Mucosa of descending colon (tissue), 3 donors: ENCODE measurements at regions not wholly inside any gene's neighbourhood (a gene's known extent, or its start where the extent isn't known, plus 50 kb on each side); places are given as distances from the start of the nearest gene placed in this dataset.

Experiments
- ATAC-seq: fragments of 200-7000 bp; cut with Tn5 transposase; one replicate; pipeline ENCODE4 v1.9.1; 2020; ENCODE audit warnings: mild to moderate bottlenecking, moderate library complexity
- DNase-seq, 3 donors: peaks; one replicate each; pipeline ENCODE4 v3.0.0-alpha.2; 2020
- H3K36me3 ChIP-seq: fragments of 200-600 bp; one replicate; pipeline ENCODE4 v1.8.0; 2021; ENCODE audit warnings: low read depth, mild to moderate bottlenecking
- H3K4me1 ChIP-seq: fragments of 200-600 bp; one replicate; pipeline ENCODE4 v1.8.0; 2021; ENCODE audit warnings: low read depth, mild to moderate bottlenecking
- H3K4me3 ChIP-seq: fragments of 200-600 bp; one replicate; pipeline ENCODE4 v1.8.0; 2021; ENCODE audit warnings: mild to moderate bottlenecking
- H3K9me3 ChIP-seq: fragments of 200-600 bp; one replicate; pipeline ENCODE4 v1.8.0; 2021; ENCODE audit warnings: mild to moderate bottlenecking
- CTCF ChIP-seq: fragments of 200-600 bp; IDR thresholded peaks from one replicate; pipeline ENCODE4 v1.8.0; 2022; ENCODE audit warnings: antibody characterized with exemption, mild to moderate bottlenecking
- intact Hi-C, 2 donors: fragments of 100-400 bp; cut with DNase I in 1 of 2; cut with micrococcal nuclease in 1 of 2; formaldehyde crosslinking; loops; one replicate each; pipeline versions ENCODE4 v1.11.0 to v1.11.1; 2022; cut with DNase I, micrococcal nuclease
- donor health status: DM: no; HTN: no; CAD: no; lungs with moderate emphysema.
- donor health status: DM: no; HTN: no; CAD: no.
- donor health status: DM: no; HTN: yes; CAD: no.

DNA sequence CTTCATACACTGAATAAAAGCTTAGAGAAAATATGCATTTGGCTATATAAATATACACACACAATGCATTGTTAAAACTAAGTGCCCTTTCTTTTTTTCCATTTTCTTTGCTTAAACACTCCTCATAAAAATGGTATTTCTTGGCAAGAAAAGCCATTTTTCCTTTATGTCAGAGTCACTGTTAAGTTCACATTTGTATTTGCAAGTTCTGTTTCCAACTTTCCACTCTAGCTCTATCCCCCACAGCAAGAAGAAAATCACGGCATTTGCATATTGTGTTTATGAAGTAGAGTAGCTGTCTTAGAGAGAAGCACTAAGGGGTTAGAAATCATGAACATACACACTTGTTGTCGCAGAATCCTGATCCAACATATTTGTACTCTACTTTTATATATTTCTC, 662.1 kb upstream of the MEF2C start:
- H3K36me3 ChIP-seq, result no peaks in the 10 kb centered on the region

GRCh38 chr5:89542736-89543135, 659.8 kb upstream of the MEF2C start:
- Histone ChIP-seq H3K4me3 (no peak overlapping the region), H3K9me3 (no peaks in the 10 kb centered on the region), H3K4me1 (no peaks in the 10 kb centered on the region), H3K36me3 (no peaks in the 10 kb centered on the region)
- no peak for DNase-seq
- no peak for TF ChIP-seq CTCF
- ATAC-seq, result no peak
- intact Hi-C loops, result no loop called here

More for the DNA sequence above, 662.1 kb upstream of the MEF2C start:
- no peaks in the 10 kb centered on the region for H3K4me1 ChIP-seq
- intact Hi-C loops, result no loop called here
- H3K4me3 ChIP-seq, result no peak overlapping the region
- no peak for TF ChIP-seq CTCF
- ATAC-seq (no peak), DNase-seq (no peak)
- no peaks in the 10 kb centered on the region for H3K9me3 ChIP-seq

- TF ChIP-seq CTCF, result no peak
- Histone ChIP-seq H3K36me3 (no peaks in the 10 kb centered on the region), H3K4me3 (no peak overlapping the region), H3K4me1 (no peaks in the 10 kb centered on the region), H3K9me3 (no peaks in the 10 kb centered on the region)
- ATAC-seq (no peak), DNase-seq (no peak)
- intact Hi-C loops, result no loop called here
Measured at GRCh38 chr5:89537800-89538199, 654.8 kb upstream of the MEF2C start.

DNA sequence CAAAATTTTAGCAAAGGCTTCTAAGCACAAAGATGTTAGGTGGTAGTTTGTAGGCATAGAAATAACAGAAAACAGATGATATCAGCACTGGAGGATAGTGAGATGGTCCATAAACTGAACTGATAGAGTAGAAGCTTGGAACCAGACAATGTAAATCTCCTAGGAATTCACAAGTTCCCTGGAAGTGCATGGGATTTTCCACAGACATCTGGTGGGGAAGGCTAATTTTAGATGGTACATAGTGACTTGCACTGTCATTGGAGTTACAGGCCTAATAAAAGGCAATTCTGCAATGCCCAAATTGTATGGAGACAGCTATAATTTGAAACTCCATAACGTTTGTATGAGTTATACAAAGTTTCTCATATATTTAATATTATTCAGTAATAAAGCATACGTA, 653.0 kb upstream of the MEF2C start:
- intact Hi-C loops, result no loop called here
- Histone ChIP-seq H3K4me3 (no peak overlapping the region), H3K4me1 (no peaks in the 10 kb centered on the region), H3K36me3 (no peaks in the 10 kb centered on the region), H3K9me3 (no peaks in the 10 kb centered on the region)
- DNase-seq, result no peak
- no peak for ATAC-seq
- TF ChIP-seq CTCF, result no peak

GRCh38 chr5:89535411-89535810, 652.4 kb upstream of the MEF2C start:
- ATAC-seq (no peak), DNase-seq (no peak)
- Histone ChIP-seq H3K36me3 (no peaks in the 10 kb centered on the region), H3K9me3 (no peaks in the 10 kb centered on the region), H3K4me3 (no peak overlapping the region), H3K4me1 (no peaks in the 10 kb centered on the region)
- TF ChIP-seq CTCF, result no peak
- intact Hi-C loops, result no loop called here

DNA sequence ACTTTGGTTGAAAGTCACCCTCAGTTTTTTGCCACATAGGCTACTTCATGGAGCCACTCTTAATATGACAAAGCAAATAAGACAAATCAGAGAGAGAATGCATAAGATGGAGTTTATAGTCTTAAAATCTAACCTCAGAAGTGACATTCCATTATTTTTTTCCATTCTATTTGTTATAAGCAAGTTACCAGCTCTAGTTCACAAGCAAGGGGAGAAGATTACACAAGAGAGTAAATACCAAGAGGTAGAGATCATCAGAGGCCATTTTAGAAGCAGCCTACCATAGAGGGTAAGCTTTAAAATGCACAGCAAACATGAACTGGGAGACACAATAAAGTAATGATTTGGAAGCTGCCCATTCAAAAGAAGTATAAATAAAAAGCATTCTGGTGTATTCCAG, 651.3 kb upstream of the MEF2C start:
- H3K36me3 ChIP-seq, result no peaks in the 10 kb centered on the region
- no peak for ATAC-seq
- no peaks in the 10 kb centered on the region for H3K4me1 ChIP-seq
- no peak for TF ChIP-seq CTCF
- intact Hi-C loops, result no loop called here
- no peaks in the 10 kb centered on the region for H3K9me3 ChIP-seq
- DNase-seq, result no peak
- H3K4me3 ChIP-seq, result no peak overlapping the region
